IMR-90 (cell line): ENCODE measurements at regions not wholly inside any gene's neighbourhood (a gene's known extent, or its start where the extent isn't known, plus 50 kb on each side); places are given as distances from the start of the nearest gene placed in this dataset.

ENCODE experiments used
- ATAC-seq: fragments of 200-7000 bp; cut with Tn5 transposase; 2 replicates; pipeline ENCODE4 v1.9.1; 2020; ENCODE audit warnings: low read depth, mild to moderate bottlenecking, moderate library complexity
- BruUV-seq: library from RNA; stranded (reverse); fragments of 400-500 nt; replicated peaks from 2 replicates; lab custom pipeline; 2021; lab: Mats Ljungman, UMichigan
- CTCF ChIA-PET: fragments of 300-600 bp; formaldehyde crosslinking; extraction: SDS; loops from one replicate; lab custom pipeline; 2021; ENCODE audit warnings: antibody characterized with exemption; lab: Yijun Ruan, JAX
- POLR2A ChIA-PET: fragments of 300-600 bp; sonication (Branson Sonifier 250); formaldehyde crosslinking; loops from one replicate; lab custom pipeline; 2022; ENCODE audit warnings: antibody characterized with exemption; ENCODE audit not compliant: unreplicated experiment; lab: Charles Lee
- DNase-seq: peaks from one replicate; pipeline ENCODE4 v3.0.0; 2013
- H2AFZ ChIP-seq: replicated peaks from 2 replicates; pipeline ENCODE3; 2013; ENCODE audit warnings: low read length, mild to moderate bottlenecking; ENCODE audit not compliant: poor library complexity
- H2AK5ac ChIP-seq: 2 replicates; pipeline ENCODE4 v1.6.1; 2013; ENCODE audit warnings: low read depth, low read length, inconsistent platforms
- H2AK9ac ChIP-seq: replicated peaks from 2 replicates; pipeline ENCODE3; 2013; ENCODE audit warnings: mild to moderate bottlenecking, low read depth, low read length, moderate library complexity; ENCODE audit not compliant: poor library complexity
- H2BK120ac ChIP-seq: 2 replicates; pipeline ENCODE4 v1.6.1; 2013; ENCODE audit warnings: low read depth, low read length, inconsistent platforms
- H2BK15ac ChIP-seq: 3 replicates; pipeline ENCODE4 v1.6.1; 2013; ENCODE audit warnings: low read depth, low read length, inconsistent platforms
- H2BK20ac ChIP-seq: 2 replicates; pipeline ENCODE4 v1.6.1; 2013; ENCODE audit warnings: low read depth, mild to moderate bottlenecking, inconsistent platforms, low read length, moderate library complexity
- H2BK5ac ChIP-seq: 2 replicates; pipeline ENCODE4 v1.6.1; 2013; ENCODE audit warnings: mild to moderate bottlenecking, low read depth, low read length, inconsistent platforms; ENCODE audit not compliant: poor library complexity, severe bottlenecking
- H3K14ac ChIP-seq: replicated peaks from 2 replicates; pipeline ENCODE4 v1.6.1; 2013; ENCODE audit warnings: low read depth, low read length, inconsistent platforms
- H3K18ac ChIP-seq: 2 replicates; pipeline ENCODE4 v1.6.1; 2013; ENCODE audit warnings: low read depth, low read length, control low read depth
- H3K23ac ChIP-seq: 2 replicates; pipeline ENCODE4 v1.6.1; 2013; ENCODE audit warnings: low read depth, low read length, inconsistent platforms
- H3K27ac ChIP-seq: 2 replicates; pipeline ENCODE4 v1.5.1; 2013; ENCODE audit warnings: mild to moderate bottlenecking, control low read depth, low read length; ENCODE audit not compliant: insufficient read depth
- H3K27me3 ChIP-seq: 2 replicates; pipeline ENCODE4 v1.6.1; 2013; ENCODE audit warnings: low read length; ENCODE audit not compliant: control insufficient read depth, insufficient read depth
- H3K36me3 ChIP-seq: 2 replicates; pipeline ENCODE4 v1.6.1; 2013; ENCODE audit warnings: low read length, mixed read lengths; ENCODE audit not compliant: control insufficient read depth, insufficient read depth
- H3K4ac ChIP-seq: 2 replicates; pipeline ENCODE4 v1.6.1; 2013; ENCODE audit warnings: low read depth, low read length, inconsistent platforms
- H3K4me1 ChIP-seq: 2 replicates; pipeline ENCODE4 v1.6.1; 2013; ENCODE audit warnings: low read length, mixed read lengths; ENCODE audit not compliant: control insufficient read depth, insufficient read depth
- H3K4me2 ChIP-seq: 2 replicates; pipeline ENCODE4 v1.6.1; 2013; ENCODE audit warnings: low read depth, mild to moderate bottlenecking, control low read depth, low read length, moderate library complexity
- H3K4me3 ChIP-seq: 2 replicates; pipeline ENCODE4 v1.5.1; 2013; ENCODE audit warnings: low read depth, mild to moderate bottlenecking, control low read depth, low read length, moderate library complexity; ENCODE audit not compliant: insufficient read depth
- H3K56ac ChIP-seq: 2 replicates; pipeline ENCODE4 v1.6.1; 2013; ENCODE audit warnings: low read length, inconsistent platforms; ENCODE audit not compliant: insufficient read depth; ENCODE audit errors: extremely low read depth
- H3K79me1 ChIP-seq, 2 experiments: 2 replicates each; pipeline ENCODE4 v1.6.1; 2013; ENCODE audit warnings: low read length in 2 of 2, inconsistent platforms in 1 of 2, low read depth in 1 of 2
- H3K9ac ChIP-seq: 2 replicates; pipeline ENCODE4 v1.6.1; 2013; ENCODE audit warnings: low read depth, low read length, control low read depth
- H3K9me1 ChIP-seq: 2 replicates; pipeline ENCODE4 v1.6.1; 2013; ENCODE audit warnings: low read length, inconsistent platforms; ENCODE audit not compliant: insufficient read depth
- H3K9me3 ChIP-seq: 2 replicates; pipeline ENCODE4 v1.6.1; 2013; ENCODE audit warnings: low read length; ENCODE audit not compliant: control insufficient read depth, insufficient read depth
- H4K20me1 ChIP-seq: 2 replicates; pipeline ENCODE4 v1.6.1; 2013; ENCODE audit warnings: low read length, inconsistent platforms; ENCODE audit not compliant: insufficient read depth
- H4K5ac ChIP-seq: 2 replicates; pipeline ENCODE4 v1.6.1; 2013; ENCODE audit warnings: mild to moderate bottlenecking, low read depth, low read length, control low read depth
- H4K8ac ChIP-seq, 2 experiments: 2 replicates each; pipeline ENCODE4 v1.6.1; 2013; ENCODE audit warnings: low read depth in 2 of 2, low read length in 2 of 2, control low read depth in 1 of 2, inconsistent platforms in 1 of 2
- H4K91ac ChIP-seq: 2 replicates; pipeline ENCODE4 v1.6.1; 2013; ENCODE audit warnings: low read depth, low read length, inconsistent platforms; ENCODE audit not compliant: insufficient read depth
- BHLHE40 ChIP-seq: fragments of 150-350 bp; IDR thresholded peaks from 2 replicates; pipeline ENCODE4 v1.6.1; 2016; ENCODE audit warnings: mild to moderate bottlenecking, low read depth, low read length
- CEBPB ChIP-seq: IDR thresholded peaks from 2 replicates; pipeline ENCODE4 v1.6.1; 2012; ENCODE audit warnings: low read depth, low read length, improper control_type of control experiment
- CHD1 ChIP-seq: IDR thresholded peaks from 2 replicates; pipeline ENCODE4 v1.6.1; 2012; ENCODE audit warnings: low read depth, low read length, improper control_type of control experiment
- CTCF ChIP-seq: conservative IDR thresholded peaks from 2 replicates; pipeline ENCODE4 v1.5.1; 2012; ENCODE audit warnings: mild to moderate bottlenecking, low read depth, low read length, improper control_type of control experiment
- ELK1 ChIP-seq: fragments of 150-350 bp; IDR thresholded peaks from 2 replicates; pipeline ENCODE4 v1.6.1; 2016; ENCODE audit warnings: low read depth, mild to moderate bottlenecking, low read length, moderate library complexity, borderline replicate concordance
- FOS ChIP-seq: fragments of 150-350 bp; IDR thresholded peaks from 2 replicates; pipeline ENCODE4 v1.6.1; 2016; ENCODE audit warnings: low read depth, low read length
- MAFK ChIP-seq: IDR thresholded peaks from 2 replicates; pipeline ENCODE4 v1.6.1; 2012; ENCODE audit warnings: low read depth, low read length, improper control_type of control experiment
- MAZ ChIP-seq: IDR thresholded peaks from 2 replicates; pipeline ENCODE4 v1.6.1; 2012; ENCODE audit warnings: low read depth, mild to moderate bottlenecking, low read length, improper control_type of control experiment, moderate library complexity, borderline replicate concordance
- MXI1 ChIP-seq: IDR thresholded peaks from 2 replicates; pipeline ENCODE4 v1.6.1; 2012; ENCODE audit warnings: low read depth, mild to moderate bottlenecking, low read length, moderate library complexity, borderline replicate concordance
- NFE2L2 ChIP-seq: fragments of 150-350 bp; IDR thresholded peaks from 2 replicates; pipeline ENCODE4 v1.6.1; 2016; ENCODE audit warnings: low read depth, mild to moderate bottlenecking, low read length
- POLR2A ChIP-seq: IDR thresholded peaks from 2 replicates; pipeline ENCODE4 v1.6.1; 2012; ENCODE audit warnings: mild to moderate bottlenecking, low read depth, low read length
- RAD21 ChIP-seq: IDR thresholded peaks from 2 replicates; pipeline ENCODE4 v1.6.1; 2012; ENCODE audit warnings: low read length, improper control_type of control experiment
- RCOR1 ChIP-seq: IDR thresholded peaks from 2 replicates; pipeline ENCODE4 v1.6.1; 2012; ENCODE audit warnings: mild to moderate bottlenecking, low read length, improper control_type of control experiment; ENCODE audit not compliant: insufficient replicate concordance
- RFX5 ChIP-seq: IDR thresholded peaks from 2 replicates; pipeline ENCODE4 v1.8.0; 2012; ENCODE audit warnings: low read depth, mild to moderate bottlenecking, low read length, moderate library complexity
- SMC3 ChIP-seq: fragments of 150-350 bp; IDR thresholded peaks from 2 replicates; pipeline ENCODE4 v1.6.1; 2016; ENCODE audit warnings: low read depth, mild to moderate bottlenecking, antibody characterized with exemption, low read length, moderate library complexity
- USF2 ChIP-seq: fragments of 150-350 bp; IDR thresholded peaks from 2 replicates; pipeline ENCODE4 v1.6.1; 2017; ENCODE audit warnings: mild to moderate bottlenecking, antibody characterized with exemption, low read length, low read depth
- WGBS, 2 experiments: methylation state at CpG; one replicate each; pipeline versions ENCODE4 v1.1.5 to v1.1.7; 2013; ENCODE audit warnings: missing lambda C conversion rate in 2 of 2; ENCODE audit not compliant: insufficient read length in 1 of 2; ENCODE audit errors: extremely low coverage in 2 of 2; 5-methylcytosine and 5-hydroxymethylcytosine counted together
- dilution Hi-C: fragments of 300-500 bp; cut with HindIII; formaldehyde crosslinking; loops from one replicate; pipeline ENCODE4 v1.14.3; 2018; ENCODE audit warnings: low sequenced_read_pairs; ENCODE audit not compliant: unreplicated experiment
- in situ Hi-C: fragments of 300-500 bp; cut with MboI; formaldehyde crosslinking; loops from 3 replicates; pipeline ENCODE4 v1.14.3; 2019; ENCODE audit warnings: low sequenced_read_pairs, inconsistent platforms, mixed read lengths
- intact Hi-C: fragments of 100-400 bp; cut with micrococcal nuclease; formaldehyde crosslinking; loops from 2 replicates; pipeline ENCODE4 v1.10.0; 2022

- Histone ChIP-seq H3K18ac (no peak overlapping the region), H4K91ac (no peak overlapping the region), H3K14ac (no peak overlapping the region), H3K27me3 (peaks cover 27% of the 10 kb centered on the region), H3K4me2 (no peak overlapping the region), H2AK5ac (no peak overlapping the region), H2BK120ac (no peak overlapping the region), H3K56ac (no peak overlapping the region), H2AFZ (no peak overlapping the region), H2BK15ac (no peak overlapping the region), H3K27ac (no peak overlapping the region), H3K4me1 (no peaks in the 10 kb centered on the region), H3K9me3 (no peaks in the 10 kb centered on the region), H4K5ac (no peak overlapping the region), H2AK9ac (peak overlapping the region; percentile 61), H4K8ac (no peak overlapping the region), H3K79me1 (no peaks in the 10 kb centered on the region), H3K4ac (no peak overlapping the region), H2BK20ac (no peak overlapping the region), H3K23ac (no peak overlapping the region), H2BK5ac (no peak overlapping the region), H3K36me3 (no peaks in the 10 kb centered on the region), H3K4me3 (no peak overlapping the region), H3K9me1 (no peaks in the 10 kb centered on the region), H4K20me1 (no peaks in the 10 kb centered on the region), H3K9ac (no peak overlapping the region)
- dilution Hi-C loops: no loop called here
- ChIA-PET CTCF (no interaction called here), POLR2A (no interaction called here)
- intact Hi-C loops: no loop called here
- no TSS peak for BruUV-seq
- ATAC-seq: no peak
- TF ChIP-seq MAZ (no peak), FOS (no peak), ELK1 (no peak), CHD1 (no peak), NFE2L2 (no peak), BHLHE40 (no peak), RAD21 (no peak), MAFK (no peak), POLR2A (no peak), CEBPB (no peak), MXI1 (no peak), SMC3 (no peak), RCOR1 (no peak), RFX5 (no peak), CTCF (no peak), USF2 (no peak)
- in situ Hi-C loops: no loop called here
- 64% methylated on average over 9 of the region's 20 CpGs; no CpG with 5 or more reads in 1 of the 2 experiments for WGBS, 2 experiments
- DNase-seq: no peak
Observed at GRCh38 chr4:1569461-1570151, 114.5 kb downstream of the FAM53A start.
